ENCODE measurements at regions not wholly inside any gene's neighbourhood (a gene's known extent, or its start where the extent isn't known, plus 50 kb on each side); places are given as distances from the start of the nearest gene placed in this dataset.

DNA sequence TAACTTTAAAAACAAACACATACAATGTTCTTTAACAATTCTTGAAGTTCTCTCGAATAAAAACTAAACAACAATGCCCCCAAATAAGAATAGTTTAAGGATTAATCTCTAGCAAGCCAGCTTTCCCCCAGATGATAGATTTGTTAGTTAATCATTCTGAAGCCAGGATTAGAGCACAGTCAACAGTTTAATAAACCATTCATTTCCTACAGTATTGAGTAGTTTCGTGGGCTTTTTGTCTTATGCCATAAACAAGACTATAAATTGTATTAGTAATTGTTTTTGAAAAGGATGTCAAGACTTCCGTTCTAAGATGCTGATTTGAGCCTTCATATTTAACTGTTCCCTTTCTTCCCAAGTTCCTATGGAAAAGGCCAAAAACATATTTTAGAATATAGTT is 136.6 kb downstream of the PIK3R1 start:
- FAIRE-seq: no peak

DNA sequence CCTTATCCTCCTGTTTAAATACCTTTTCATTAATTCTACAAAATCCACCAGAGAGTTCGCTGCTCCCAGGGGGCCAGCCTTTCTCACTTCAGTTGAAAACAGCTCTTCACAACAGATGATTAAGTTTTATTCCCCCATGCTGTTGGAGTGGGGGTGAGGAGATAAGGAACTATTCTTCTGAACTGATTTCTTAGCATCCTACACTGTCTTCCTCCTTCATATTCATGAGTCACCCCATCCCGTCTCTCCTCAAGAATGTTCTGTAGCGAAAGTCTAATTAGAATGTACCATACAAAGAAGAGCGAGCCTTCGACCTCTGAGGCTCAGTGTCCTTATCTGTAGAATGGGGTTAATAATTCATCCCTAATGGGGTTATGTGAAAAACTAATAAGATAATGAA is 138.0 kb downstream of the PIK3R1 start:
- FAIRE-seq: no peak

DNA sequence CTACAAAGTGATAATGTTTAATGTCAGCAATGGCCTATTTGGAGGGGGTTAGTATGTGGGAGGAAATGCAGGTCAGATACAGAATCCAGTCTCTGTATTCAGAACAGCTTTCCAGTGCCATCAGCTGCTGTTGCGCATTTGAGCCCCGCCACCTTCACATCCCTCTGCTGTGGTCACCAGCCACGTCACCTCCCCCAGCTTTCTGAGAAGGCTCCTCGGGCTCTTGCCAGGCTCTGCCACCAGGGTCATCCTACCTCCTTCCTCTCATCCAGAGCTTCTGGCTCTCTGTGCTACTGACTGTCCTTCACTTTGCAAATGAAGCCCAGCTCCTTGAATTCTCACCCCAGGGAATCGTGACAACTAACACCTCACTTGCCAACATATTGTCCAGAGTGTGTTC is 138.8 kb downstream of the PIK3R1 start:
- FAIRE-seq: no peak

DNA sequence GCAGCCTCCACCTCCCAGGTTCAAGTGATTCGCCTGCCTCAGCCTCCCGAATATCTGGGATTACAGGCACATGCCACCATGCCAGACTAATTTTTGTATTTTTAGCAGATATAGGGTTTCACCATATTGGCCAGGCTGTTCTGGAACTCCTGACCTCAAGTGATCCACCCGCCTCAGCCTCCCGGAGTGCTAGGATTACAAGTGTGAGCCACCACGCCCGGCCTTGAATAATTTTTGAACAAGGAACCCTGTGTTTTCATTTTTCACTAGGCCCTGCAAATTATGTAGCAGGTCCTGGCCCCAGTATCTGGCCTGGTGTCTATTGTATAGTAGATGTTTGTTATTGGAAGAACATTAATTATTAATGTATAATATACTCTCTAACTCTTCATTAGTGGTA is 140.7 kb downstream of the PIK3R1 start:
- FAIRE-seq: no peak

DNA sequence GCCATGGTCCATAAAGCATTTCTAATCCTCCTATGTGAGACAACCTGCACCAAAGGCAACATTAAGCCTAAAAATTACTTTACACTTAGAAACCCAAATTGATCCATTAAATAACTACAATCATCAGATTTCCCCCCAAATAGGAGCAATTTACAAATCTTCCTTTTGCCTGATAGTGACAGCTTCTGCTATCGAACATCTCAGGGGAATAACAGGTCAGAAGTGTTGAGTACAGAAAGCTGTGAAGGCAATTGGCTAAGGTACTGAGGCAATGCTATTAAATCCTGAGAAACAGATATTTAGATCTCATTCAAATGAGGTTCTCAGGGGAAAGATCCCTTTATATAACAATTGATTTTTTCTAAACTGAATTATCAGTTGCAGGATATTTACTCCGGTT is 141.1 kb downstream of the PIK3R1 start:
- FAIRE-seq: no peak

DNA sequence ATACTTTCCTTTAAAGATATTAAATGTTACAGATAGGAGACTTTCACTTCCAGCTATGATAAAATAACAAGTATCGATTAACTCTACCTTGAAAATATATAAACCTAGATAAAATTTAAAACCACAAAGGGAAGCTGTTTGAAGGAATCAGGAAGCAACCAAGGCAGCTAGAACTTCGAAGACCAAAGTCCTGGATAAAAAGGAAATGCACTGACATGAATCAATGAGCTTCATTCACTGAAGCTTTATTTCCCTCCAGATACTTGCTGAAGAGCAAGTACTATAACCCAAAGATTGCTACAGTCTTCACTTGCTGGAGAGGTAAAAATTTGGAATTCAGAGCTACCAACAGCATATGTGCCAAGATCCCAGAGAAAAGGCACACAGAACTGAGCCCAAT is 144.1 kb downstream of the PIK3R1 start:
- no peak for FAIRE-seq

DNA sequence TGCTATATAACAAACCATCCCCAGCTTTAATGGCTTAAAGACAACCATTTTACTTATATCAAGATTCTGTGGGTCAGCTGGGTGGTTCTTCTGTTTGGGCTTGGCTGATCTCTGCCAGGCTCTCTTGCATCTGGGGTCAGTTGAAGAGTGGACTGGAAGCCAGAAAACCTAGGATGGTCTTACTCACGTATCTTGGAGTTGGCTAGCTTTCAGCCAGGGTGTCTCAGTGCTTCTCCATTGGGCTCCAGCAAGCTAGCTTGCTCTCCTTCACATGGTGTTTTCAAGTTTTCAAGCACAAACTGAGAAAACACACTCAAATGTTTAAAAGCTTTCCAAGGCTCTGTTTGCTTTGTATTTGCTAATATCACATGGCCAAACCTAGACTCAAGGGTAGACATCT is 146.8 kb downstream of the PIK3R1 start:
- FAIRE-seq: no peak

DNA sequence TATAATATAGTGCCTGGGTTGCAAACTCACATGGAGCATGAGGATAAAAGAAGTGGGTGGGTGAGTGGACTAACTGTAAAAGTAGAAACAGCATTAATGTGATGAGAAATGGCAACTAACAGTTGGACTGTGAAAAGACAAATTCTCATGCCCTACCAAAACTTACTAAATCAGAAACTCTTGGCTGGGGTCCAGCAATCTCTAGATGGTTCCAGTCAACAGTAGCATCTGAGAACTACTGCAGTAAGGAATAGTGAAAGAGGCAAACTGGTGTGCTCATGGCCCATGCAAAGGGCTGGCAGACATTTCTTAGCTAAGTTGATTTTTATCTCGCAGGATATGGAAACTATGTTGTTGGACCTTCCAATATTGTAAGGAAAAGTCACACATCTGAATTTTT is 150.3 kb downstream of the PIK3R1 start:
- FAIRE-seq: no peak

DNA sequence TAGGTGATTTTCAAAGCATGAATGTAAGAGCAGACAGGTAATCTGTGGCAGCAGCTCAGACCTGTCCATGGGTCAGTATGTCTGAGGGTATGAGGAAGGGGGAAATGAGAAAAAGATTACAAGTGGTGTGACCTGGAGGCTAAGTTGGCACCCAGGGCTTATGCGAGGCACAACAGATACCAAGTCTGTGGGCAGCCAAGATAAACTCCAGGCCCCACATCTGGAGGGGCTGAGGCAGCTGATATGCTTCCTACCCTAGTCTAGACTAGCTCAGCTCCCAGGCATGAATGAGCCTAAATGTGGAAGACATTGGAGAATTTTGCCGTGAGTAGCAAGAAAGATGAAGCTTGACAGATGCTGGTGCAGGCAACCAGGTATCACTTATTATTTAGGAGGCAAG is 151.7 kb downstream of the PIK3R1 start:
- FAIRE-seq: no peak

DNA sequence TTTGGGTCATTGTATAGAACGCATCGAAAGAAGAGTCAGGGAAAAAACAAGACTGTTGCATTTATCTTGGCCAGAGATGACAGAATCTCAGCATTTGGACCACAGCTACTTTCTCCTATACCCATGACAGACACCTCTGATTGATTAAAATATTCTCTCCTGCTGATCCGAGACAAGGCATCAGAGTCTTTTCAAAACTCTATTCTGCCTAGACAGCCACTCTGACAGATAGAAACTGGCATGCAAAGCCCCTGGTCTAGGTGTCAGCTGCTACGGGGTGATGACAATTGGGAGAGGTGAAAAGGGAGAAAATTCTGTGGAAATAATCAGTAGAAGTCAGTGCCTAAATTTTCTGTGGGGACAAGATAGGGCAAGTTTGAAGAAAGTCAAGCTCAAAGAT is 152.2 kb downstream of the PIK3R1 start:
- no peak for FAIRE-seq

DNA sequence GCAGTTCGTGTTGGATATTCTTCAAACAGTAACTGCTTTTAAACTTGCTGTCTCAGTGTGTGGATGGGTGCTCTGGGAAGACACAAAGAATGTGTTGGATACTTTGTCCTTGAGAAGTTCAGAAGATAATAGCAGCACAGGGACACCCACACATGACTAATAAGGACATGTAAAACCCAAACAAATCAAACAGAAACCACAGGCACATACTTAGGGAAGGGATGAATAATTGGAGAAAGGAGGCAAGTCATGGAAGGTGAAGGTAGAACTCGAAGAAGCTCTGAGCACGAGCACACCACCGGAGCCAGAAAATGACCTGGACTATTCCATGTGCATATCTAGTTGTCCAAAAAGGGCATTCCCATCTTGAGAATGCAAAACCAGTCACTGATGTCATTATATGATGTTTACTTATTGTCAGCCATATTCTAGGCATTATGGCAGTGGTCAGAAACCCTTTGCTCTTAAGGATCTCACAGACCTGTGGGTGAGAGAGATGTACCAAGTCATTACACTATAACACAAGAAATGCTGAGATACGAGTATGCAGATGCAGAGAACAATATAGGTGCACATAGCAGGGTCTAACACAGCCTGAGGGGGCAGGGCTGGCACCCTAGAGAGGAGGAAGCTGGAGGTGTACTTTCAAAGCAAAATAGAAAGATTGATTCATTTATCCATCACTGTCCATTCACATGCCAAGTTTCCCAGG is 152.9 kb downstream of the PIK3R1 start:
- no peak for FAIRE-seq

DNA sequence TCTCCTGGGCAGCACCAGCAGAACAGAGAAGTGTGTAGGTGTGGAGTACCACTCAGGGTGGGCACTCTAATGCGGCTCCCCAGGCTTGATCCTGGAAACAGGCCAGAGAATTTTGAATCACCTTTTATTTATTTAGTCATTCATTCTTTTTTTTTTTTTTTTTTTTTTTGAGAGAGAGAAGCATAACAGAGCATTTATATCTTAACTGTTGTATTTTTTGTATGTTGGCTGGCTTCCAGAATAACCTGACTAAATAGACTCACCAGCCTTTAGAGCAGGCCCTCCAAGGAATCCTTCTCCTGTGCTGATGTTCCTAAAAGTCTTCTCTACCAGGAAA is 153.4 kb downstream of the PIK3R1 start:
- no peak for FAIRE-seq

DNA sequence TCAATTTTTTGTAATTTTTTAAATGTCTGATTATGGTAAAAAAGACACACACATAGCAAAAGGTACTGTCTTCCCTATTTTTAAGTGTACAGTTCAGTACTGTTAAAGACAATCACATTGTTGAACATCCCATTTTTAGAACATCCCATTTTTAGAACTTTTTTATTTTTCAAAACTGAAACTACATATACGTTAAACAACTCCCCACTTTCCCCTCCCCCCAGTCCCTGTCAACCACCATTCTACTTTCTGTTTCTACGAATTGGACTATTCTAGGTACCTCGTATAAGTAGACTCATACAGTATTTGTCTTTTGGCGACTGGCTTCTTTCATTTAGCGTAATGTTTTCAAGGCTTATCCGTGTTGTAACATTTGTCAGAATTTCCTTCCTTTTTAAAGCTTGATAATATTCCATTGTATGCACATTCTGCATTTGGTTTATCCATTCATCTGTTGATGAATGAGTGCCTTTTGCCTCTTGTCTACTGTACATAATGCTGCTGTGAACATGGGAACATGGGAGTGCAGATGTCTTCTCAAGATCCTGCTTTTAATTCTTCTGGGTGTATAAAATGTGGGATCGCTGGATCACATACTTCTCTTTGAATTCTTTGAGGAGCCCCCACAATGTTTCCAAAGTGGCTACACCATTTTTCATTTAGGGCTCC is 154.0 kb downstream of the PIK3R1 start:
- FAIRE-seq: no peak

DNA sequence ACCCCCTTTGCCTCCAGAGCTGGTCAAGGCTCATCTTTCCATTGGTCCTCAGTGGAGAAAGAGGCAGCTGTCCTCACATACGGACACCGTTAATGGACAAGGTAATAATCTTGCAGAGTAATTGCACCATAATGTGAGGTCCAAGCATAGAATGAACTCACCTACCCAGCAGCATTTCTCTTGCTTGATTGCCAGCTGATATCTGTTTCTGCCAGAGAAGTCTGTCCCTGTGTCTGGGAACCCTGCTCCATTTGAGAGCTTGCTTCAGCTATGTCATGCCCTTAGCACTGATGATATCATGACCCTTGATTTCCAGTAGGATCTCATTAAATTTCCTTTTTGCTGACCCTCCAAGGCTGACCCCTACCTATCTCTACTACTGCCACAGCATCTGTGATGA is 154.6 kb downstream of the PIK3R1 start:
- no peak for FAIRE-seq

DNA sequence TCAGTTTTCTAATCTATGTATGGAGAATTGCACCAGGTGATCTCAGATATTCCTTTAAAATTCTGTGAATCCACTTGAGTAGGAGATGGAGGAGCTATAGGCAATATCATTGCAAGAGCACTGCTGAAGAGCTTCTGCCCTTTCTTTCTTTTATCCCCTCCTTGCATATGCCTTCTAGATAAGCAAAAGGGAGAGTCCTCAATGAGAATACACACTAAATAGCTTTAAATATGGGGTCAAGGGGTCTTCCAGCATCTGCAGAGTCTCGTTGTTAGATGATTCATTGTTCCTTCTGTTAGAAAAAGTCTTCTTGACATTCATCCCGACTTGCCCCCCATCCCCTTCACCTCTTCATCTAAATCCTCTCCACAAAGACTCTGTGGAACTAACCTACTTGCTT is 156.1 kb downstream of the PIK3R1 start:
- no peak for FAIRE-seq

DNA sequence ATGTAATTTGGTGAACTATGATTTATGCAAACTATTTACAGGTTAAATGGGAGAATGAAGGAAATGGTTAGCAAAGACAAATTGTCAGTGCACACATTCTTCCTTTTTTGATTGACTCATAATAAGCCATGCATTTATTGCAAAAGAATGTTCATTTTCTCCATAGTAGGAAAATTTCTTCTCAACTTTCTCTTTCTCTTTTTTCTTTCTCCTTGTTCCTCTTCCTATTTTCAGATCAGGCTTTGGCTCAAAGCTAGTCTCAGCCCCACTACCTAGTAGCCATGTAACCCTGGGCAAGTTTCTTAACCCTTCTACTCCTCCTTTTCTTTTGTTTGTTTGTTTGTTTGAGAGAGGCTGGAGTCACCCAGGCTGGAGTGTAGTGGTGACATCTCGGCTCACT is 156.6 kb downstream of the PIK3R1 start:
- FAIRE-seq: no peak

DNA sequence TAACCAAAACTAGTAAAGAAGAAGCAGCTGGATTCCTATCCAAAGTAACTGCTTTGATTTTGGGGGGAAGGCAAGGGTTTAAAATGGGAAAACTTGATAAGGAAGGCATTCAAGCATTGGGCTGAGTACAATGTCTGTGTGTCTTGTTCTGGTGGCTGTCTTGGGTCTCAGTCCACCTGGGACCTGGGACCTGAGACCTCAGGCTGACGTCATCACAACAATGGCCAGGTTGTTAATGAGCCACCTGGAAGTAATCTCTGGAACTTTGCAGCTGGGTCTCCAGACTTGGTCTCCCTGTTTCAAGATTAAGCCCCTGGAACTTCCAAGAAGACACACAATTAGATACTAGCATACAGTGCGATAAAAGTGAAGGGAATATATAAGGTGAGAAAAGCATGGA is 157.5 kb downstream of the PIK3R1 start:
- no peak for FAIRE-seq

DNA sequence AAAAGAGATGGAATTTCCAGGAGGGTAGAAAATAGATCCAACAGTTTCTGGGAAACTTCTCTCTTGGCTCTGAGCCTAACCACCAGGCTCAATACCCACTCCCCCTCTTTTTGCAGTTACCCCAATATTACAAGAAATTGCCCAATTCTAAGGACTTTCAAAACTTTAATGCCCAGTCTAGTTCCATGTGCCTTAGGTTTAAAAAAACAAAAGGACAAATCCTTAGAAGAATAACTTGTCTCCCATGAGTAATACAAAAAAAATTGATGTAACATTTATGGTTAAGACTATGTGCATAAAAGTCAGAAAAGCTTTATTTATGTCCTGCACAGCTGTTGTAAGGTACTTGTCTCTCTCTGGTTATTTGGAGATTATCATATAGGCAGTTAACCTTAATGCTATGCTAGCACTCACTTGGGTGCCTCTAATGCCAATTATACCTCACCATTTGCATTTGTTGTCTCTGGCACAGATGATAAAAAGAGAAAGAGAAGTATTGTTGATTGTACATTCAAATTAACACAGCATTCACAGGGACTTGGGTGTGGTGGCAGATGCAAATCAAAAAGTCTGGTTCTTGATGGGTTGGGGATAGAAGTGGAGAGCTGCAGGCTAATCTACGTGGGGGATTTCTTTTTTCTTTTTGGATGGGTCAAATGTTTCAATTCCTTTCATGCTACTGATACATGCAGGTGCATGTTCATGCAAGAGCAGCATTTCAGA is 159.4 kb downstream of the PIK3R1 start:
- no peak for FAIRE-seq

DNA sequence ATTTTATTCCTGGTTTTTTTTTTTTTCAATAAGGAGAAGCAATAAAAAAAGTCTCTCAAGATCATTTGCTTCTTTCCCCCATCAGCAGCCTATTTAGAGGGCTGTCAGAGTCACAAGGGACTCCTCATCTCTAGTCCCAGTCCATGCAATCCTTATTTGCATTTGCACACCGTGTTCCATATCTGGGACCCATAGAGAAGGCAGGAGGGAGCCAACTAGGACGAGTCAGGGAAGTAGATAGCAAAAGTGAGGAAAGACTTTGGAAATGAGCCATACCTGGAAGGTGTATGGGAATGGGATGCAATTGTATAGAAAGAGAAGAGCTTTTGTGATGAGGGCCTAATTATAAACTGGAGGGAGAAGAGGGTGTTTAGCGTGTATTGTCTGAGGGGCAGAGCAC is 160.0 kb downstream of the PIK3R1 start:
- FAIRE-seq: no peak

DNA sequence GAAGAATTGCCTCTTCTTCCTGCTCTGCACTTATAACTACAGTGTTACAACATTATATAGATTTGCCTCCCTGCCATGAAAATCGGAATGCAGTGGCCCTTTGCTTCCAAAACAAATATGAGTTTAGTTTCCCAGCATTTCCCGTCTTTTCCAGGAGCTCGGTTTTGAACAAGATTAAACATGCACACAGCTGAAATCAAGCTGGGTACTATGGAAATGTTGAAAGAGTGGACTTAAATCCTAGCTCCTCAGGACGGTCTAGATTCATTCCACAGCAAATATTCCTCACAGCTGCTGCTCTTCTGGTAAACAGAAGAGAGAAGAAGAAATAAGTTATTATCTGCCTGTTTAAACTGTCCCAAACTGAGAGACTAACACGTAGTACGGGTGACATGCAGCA is 161.4 kb downstream of the PIK3R1 start:
- no peak for FAIRE-seq

DNA sequence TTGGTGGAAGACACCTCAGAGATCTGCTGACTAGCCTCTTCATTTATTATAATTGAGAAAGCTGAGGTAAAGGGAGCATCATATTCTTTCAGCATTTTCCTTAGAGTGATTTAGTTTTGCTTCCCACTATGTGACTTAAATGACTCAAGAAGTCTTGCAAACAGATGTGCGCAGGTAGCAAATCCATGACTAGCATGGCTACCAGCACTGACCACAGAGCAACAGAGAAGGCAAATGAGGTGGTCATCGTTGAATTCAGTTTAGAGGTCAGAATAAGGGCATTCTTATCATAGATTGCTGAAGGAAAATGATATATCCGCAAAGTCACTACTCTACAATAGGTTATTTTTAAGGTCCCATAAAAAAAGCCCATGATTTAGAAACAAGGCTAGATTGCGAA is 162.2 kb downstream of the PIK3R1 start:
- no peak for FAIRE-seq

DNA sequence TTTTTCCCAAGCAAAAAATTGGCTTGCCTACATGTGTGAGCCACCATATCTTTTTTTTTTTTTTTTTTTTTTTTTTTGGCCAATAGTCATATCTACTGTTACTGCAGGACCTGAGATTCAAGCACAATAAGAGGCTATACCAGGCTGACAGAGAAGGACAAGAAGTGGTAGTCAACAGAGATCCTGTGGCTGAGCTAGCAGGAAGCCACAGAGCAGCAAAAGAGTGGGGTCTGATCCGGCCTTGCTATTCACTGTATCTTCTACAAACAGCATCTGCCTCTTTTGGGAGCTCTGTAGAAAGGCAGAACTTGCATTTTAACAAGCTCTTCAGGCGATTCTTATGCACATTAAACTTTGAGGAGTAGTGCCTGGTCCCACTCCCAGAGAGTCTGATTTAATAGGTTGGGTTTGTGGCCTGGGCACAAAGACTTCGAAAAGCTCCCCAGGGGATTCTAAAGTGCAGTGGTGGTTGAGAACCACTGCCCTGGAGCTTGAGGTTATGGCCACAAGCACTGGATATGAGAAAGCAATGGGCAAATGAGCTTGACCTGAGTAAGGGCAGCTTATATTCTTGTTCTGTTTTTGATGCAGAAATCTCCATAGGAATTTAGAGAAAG is 162.8 kb downstream of the PIK3R1 start:
- no peak for FAIRE-seq

DNA sequence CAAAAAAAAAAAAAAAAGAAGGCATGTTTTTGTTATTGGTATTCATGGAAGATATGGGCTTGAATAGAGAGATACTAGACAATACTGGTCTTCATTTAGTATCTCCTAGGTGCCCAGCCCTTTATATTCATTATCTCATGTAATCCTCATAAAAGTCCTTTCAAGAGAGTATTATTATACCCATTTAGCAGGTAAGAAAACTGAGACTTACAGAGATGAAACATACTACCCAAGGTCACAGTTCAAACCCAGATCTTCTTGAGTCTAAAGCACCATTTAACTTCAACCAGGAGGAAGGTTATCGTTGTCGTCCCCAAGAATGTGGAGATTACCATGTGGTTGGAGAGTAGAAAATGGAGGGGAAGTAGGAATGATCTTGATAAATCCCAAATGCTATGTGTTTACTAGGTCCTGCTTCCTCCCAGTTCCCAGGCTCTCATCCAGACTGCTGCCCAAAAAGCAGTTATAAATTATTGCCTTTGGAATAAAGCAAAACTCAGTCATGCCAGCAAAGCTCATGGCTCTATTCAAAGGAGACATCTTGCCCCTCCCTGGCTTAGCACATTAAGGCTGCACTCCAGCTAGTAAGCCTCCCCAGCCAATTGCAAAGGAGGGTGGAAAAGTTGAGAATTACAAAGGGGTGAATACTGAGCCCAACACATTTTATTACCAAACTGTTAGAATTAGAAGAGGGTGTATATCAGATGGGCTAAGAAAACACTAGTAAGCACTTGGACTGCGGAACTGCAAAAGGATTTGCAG is 163.9 kb downstream of the PIK3R1 start:
- FAIRE-seq: no peak

Measured in G401.6 (cell line).